AG04450 (cell line): ENCODE measurements at regions not wholly inside any gene's neighbourhood (a gene's known extent, or its start where the extent isn't known, plus 50 kb on each side); places are given as distances from the start of the nearest gene placed in this dataset.

Source experiments
- CTCF ChIA-PET: fragments of 300-600, 350-600 bp; formaldehyde crosslinking; extraction: SDS; loops from one replicate; lab custom pipeline; 2022; ENCODE audit warnings: antibody characterized with exemption, inconsistent platforms; lab: Charles Lee
- POLR2A ChIA-PET: fragments of 350-600 bp; formaldehyde crosslinking; extraction: SDS; loops from one replicate; lab custom pipeline; 2021; ENCODE audit warnings: antibody characterized with exemption, inconsistent platforms; lab: Yijun Ruan, JAX
- DNase-seq: peaks from one replicate; pipeline ENCODE4 v3.0.0-alpha.2; 2011; ENCODE audit warnings: low read depth, low spot score
- H3K27ac ChIP-seq: one replicate; pipeline ENCODE4 v1.5.1; 2012; ENCODE audit warnings: low read depth, low read length, control low read depth
- H3K27me3 ChIP-seq: one replicate; pipeline ENCODE4 v1.6.0; 2012; ENCODE audit warnings: low read length; ENCODE audit not compliant: control insufficient read depth, insufficient read depth
- H3K4me3 ChIP-seq: 2 replicates; pipeline ENCODE4 v1.5.1; 2011; ENCODE audit warnings: mild to moderate bottlenecking, low read depth, low read length, control low read depth
- H3K9me3 ChIP-seq: 2 replicates; pipeline ENCODE4 v1.5.1; 2012; ENCODE audit warnings: low read length; ENCODE audit not compliant: control insufficient read depth, insufficient read depth
- CTCF ChIP-seq: IDR thresholded peaks from 2 replicates; pipeline ENCODE4 v1.5.1; 2011; ENCODE audit warnings: low read depth, low read length, control low read depth, inconsistent platforms

GRCh38 chr1:170219163-170219562, 73.4 kb downstream of the NTMT2 start:
- POLR2A ChIA-PET, result no interaction called here
- TF ChIP-seq CTCF, result no peak
- H3K4me3 ChIP-seq, result no peak overlapping the region
- no peak for DNase-seq
- CTCF ChIA-PET, result interaction anchor here (0.6 kb wide), 1 partner anchor 291 kb away, joined by 3 read pairs; no protein-coding TSS in a partner anchor
- no peaks in the 10 kb centered on the region for H3K27me3 ChIP-seq
- H3K9me3 ChIP-seq, result no peaks in the 10 kb centered on the region
- H3K27ac ChIP-seq, result no peak overlapping the region

GRCh38 chr1:170221031-170221430, 75.3 kb downstream of the NTMT2 start:
- H3K27me3 ChIP-seq, result no peaks in the 10 kb centered on the region
- no peak overlapping the region for H3K27ac ChIP-seq
- DNase-seq, result no peak
- POLR2A ChIA-PET, result no interaction called here
- CTCF ChIA-PET, result no interaction called here
- H3K9me3 ChIP-seq, result no peaks in the 10 kb centered on the region
- TF ChIP-seq CTCF, result no peak
- H3K4me3 ChIP-seq, result no peak overlapping the region

GRCh38 chr1:170221495-170221894, 75.7 kb downstream of the NTMT2 start:
- Histone ChIP-seq H3K4me3 (no peak overlapping the region), H3K27ac (no peak overlapping the region), H3K9me3 (no peaks in the 10 kb centered on the region), H3K27me3 (no peaks in the 10 kb centered on the region)
- ChIA-PET CTCF (no interaction called here), POLR2A (no interaction called here)
- no peak for DNase-seq
- no peak for TF ChIP-seq CTCF

- ChIA-PET CTCF (no interaction called here), POLR2A (no interaction called here)
- DNase-seq, result no peak
- Histone ChIP-seq H3K4me3 (no peak overlapping the region), H3K27me3 (no peaks in the 10 kb centered on the region), H3K27ac (no peak overlapping the region), H3K9me3 (no peaks in the 10 kb centered on the region)
- TF ChIP-seq CTCF, result no peak
These were observed 78.7 kb downstream of the NTMT2 start for GRCh38 chr1:170224469-170224868.

GRCh38 chr1:170225781-170226530, 80.2 kb downstream of the NTMT2 start:
- H3K4me3 ChIP-seq, result no peak overlapping the region
- no peak for DNase-seq
- no peak for TF ChIP-seq CTCF
- CTCF ChIA-PET, result interaction anchor here (0.7 kb wide), 1 partner anchor 334 kb away, joined by 3 read pairs; no protein-coding TSS in a partner anchor
- POLR2A ChIA-PET, result no interaction called here
- H3K9me3 ChIP-seq, result no peaks in the 10 kb centered on the region
- no peaks in the 10 kb centered on the region for H3K27me3 ChIP-seq
- H3K27ac ChIP-seq, result no peak overlapping the region
